ENCODE measurements at regions not wholly inside any gene's neighbourhood (a gene's known extent, or its start where the extent isn't known, plus 50 kb on each side); places are given as distances from the start of the nearest gene placed in this dataset.

- no peak overlapping the region for H3K27ac Mint-ChIP-seq
- no peaks in the 10 kb centered on the region for H3K4me1 Mint-ChIP-seq (ENCODE audit: unreplicated experiment)
- no peak overlapping the region for H3K4me3 Mint-ChIP-seq
- no peaks in the 10 kb centered on the region for H3K9me3 Mint-ChIP-seq
- no peaks in the 10 kb centered on the region for H3K36me3 Mint-ChIP-seq
- no peak for DNase-seq (ENCODE audit: extremely low spot score, unreplicated experiment)
- TF ChIP-seq, protein P1, sequence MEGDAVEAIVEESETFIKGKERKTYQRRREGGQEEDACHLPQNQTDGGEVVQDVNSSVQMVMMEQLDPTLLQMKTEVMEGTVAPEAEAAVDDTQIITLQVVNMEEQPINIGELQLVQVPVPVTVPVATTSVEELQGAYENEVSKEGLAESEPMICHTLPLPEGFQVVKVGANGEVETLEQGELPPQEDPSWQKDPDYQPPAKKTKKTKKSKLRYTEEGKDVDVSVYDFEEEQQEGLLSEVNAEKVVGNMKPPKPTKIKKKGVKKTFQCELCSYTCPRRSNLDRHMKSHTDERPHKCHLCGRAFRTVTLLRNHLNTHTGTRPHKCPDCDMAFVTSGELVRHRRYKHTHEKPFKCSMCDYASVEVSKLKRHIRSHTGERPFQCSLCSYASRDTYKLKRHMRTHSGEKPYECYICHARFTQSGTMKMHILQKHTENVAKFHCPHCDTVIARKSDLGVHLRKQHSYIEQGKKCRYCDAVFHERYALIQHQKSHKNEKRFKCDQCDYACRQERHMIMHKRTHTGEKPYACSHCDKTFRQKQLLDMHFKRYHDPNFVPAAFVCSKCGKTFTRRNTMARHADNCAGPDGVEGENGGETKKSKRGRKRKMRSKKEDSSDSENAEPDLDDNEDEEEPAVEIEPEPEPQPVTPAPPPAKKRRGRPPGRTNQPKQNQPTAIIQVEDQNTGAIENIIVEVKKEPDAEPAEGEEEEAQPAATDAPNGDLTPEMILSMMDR (conservative IDR thresholded peaks at IDR 0.05) = no peak
- H3K27me3 Mint-ChIP-seq = no peaks in the 10 kb centered on the region
These were observed 401.2 kb upstream of the MANEA start for GRCh38 chr6:95175927-95176675.

DNA sequence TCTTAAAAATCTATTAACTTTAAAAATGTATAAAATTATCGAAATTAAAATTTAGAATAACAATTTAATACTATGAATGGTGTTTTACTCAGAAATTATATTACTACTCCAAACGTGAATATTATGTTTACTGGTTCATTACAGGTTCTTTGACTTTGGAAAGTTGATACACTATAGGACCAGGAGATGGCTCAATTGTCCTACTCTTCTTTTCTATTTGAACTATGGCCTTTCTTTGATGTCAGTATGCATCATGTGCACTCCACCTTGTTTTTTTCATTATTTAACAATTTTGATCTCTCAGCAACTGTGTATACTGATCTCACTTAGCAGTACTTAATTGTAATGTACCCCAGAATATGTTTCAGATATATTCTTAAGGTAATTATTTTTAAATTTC is 391.5 kb upstream of the MANEA start:
- no peak for DNase-seq (ENCODE audit: extremely low spot score, unreplicated experiment)
- Mint-ChIP-seq H3K27me3 (no peaks in the 10 kb centered on the region), H3K9me3 (no peaks in the 10 kb centered on the region), H3K27ac (no peak overlapping the region), H3K36me3 (no peaks in the 10 kb centered on the region), H3K4me1 (ENCODE audit: unreplicated experiment) (no peaks in the 10 kb centered on the region), H3K4me3 (no peak overlapping the region)
- TF ChIP-seq, protein P1 (conservative IDR thresholded peaks at IDR 0.05) = no peak

GRCh38 chr6:95186710-95187109 is 390.6 kb upstream of the MANEA start:
- no peak overlapping the region for H3K4me3 Mint-ChIP-seq
- no peaks in the 10 kb centered on the region for H3K27me3 Mint-ChIP-seq

DNA sequence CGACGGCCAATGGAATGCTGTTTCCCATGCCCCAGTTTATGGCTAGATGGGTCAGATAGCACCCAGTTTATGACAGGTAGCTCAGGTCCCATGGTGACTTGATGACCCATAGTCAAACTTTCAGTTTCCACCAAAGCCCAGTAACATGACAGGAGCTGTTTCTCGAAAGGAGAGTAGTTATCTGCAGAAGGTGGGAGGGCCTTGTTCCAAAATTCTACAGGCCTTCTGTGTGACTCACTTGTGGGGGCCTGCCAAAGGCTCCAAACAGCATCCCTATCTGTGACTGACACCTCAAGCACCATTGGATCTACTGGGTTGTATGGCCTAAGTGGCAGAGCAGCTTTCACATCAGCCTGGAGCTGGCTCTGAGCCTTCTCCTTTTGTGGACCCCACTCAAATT is 379.7 kb upstream of the MANEA start:
- Mint-ChIP-seq H3K27ac (no peak overlapping the region), H3K4me3 (no peak overlapping the region), H3K27me3 (no peaks in the 10 kb centered on the region), H3K4me1 (ENCODE audit: unreplicated experiment) (no peaks in the 10 kb centered on the region), H3K9me3 (no peaks in the 10 kb centered on the region), H3K36me3 (no peaks in the 10 kb centered on the region)
- no peak for DNase-seq (ENCODE audit: extremely low spot score, unreplicated experiment)
- TF ChIP-seq, protein P1 (conservative IDR thresholded peaks at IDR 0.05) = no peak

More at GRCh38 chr6:95186710-95187109, 390.6 kb upstream of the MANEA start:
- no peaks in the 10 kb centered on the region for H3K36me3 Mint-ChIP-seq
- no peak overlapping the region for H3K27ac Mint-ChIP-seq
- TF ChIP-seq, protein P1 (conservative IDR thresholded peaks at IDR 0.05) = no peak
- H3K9me3 Mint-ChIP-seq = no peaks in the 10 kb centered on the region
- no peaks in the 10 kb centered on the region for H3K4me1 Mint-ChIP-seq (ENCODE audit: unreplicated experiment)
- no peak for DNase-seq (ENCODE audit: extremely low spot score, unreplicated experiment)

GRCh38 chr6:95203153-95203754 is 374.1 kb upstream of the MANEA start:
- TF ChIP-seq, protein P1 (conservative IDR thresholded peaks at IDR 0.05) = peak; percentile 85
- no peak for DNase-seq (ENCODE audit: extremely low spot score, unreplicated experiment)
- no peaks in the 10 kb centered on the region for H3K27me3 Mint-ChIP-seq
- no peaks in the 10 kb centered on the region for H3K9me3 Mint-ChIP-seq
- no peaks in the 10 kb centered on the region for H3K4me1 Mint-ChIP-seq (ENCODE audit: unreplicated experiment)
- no peak overlapping the region for H3K4me3 Mint-ChIP-seq
- no peak overlapping the region for H3K27ac Mint-ChIP-seq
- H3K36me3 Mint-ChIP-seq = no peaks in the 10 kb centered on the region

Measured in type B pancreatic cell (in vitro differentiated cells).